Gastroesophageal sphincter (tissue), 4 donors: ENCODE measurements at regions not wholly inside any gene's neighbourhood (a gene's known extent, or its start where the extent isn't known, plus 50 kb on each side); places are given as distances from the start of the nearest gene placed in this dataset.

Source experiments
- ATAC-seq: fragments of 150-250 bp; one replicate; pipeline ENCODE4 v1.9.1; 2016; ENCODE audit warnings: mild to moderate bottlenecking, moderate library complexity
- H3K27ac ChIP-seq, 4 donors: fragments of 200-600 bp; sonication (generic) in 3 of 4; 1 replicate in 3 of 4; 2 replicates in 1 of 4; pipeline ENCODE4 v1.5.1; 2016 to 2019
- H3K27me3 ChIP-seq: fragments of 200-600 bp; sonication (generic); one replicate; pipeline ENCODE4 v1.5.1; 2019
- H3K36me3 ChIP-seq, 2 donors: fragments of 200-600 bp; sonication (generic); one replicate each; pipeline ENCODE4 v1.5.1; 2019; ENCODE audit warnings: control low read depth in 1 of 2
- H3K4me1 ChIP-seq, 3 donors: fragments of 200-600 bp; sonication (generic); 1 replicate in 2 of 3; 2 replicates in 1 of 3; pipeline ENCODE4 v1.5.1; 2016 to 2019; ENCODE audit warnings: control low read depth in 2 of 3
- H3K4me3 ChIP-seq, 2 donors: fragments of 200-600 bp; sonication (generic); one replicate each; pipeline ENCODE4 v1.5.1; 2019; ENCODE audit warnings: mild to moderate bottlenecking in 1 of 2, moderate library complexity in 1 of 2
- H3K9me3 ChIP-seq, 3 donors: fragments of 200-600 bp; sonication (generic); one replicate each; pipeline ENCODE4 v1.5.1; 2017 to 2019; ENCODE audit warnings: control low read depth in 2 of 3
- CTCF ChIP-seq, 4 experiments: fragments of 200-600 bp in 2 of 4; fragments of 450-650 bp in 2 of 4; sonication (generic) in 1 of 4; IDR thresholded peaks; one replicate each; pipeline ENCODE4 v1.5.1; 2017 to 2019; ENCODE audit warnings: antibody characterized with exemption in 4 of 4, mild to moderate bottlenecking in 2 of 4, moderate library complexity in 2 of 4
- EP300 ChIP-seq: sonication (generic); formaldehyde crosslinking; IDR thresholded peaks from one replicate; pipeline ENCODE4 v1.6.1; 2017; ENCODE audit warnings: antibody characterized with exemption, mild to moderate bottlenecking
- POLR2A ChIP-seq, 2 donors: fragments of 450-650 bp; IDR thresholded peaks; one replicate each; pipeline ENCODE4 v1.6.1; 2017; ENCODE audit warnings: antibody characterized with exemption in 2 of 2, mild to moderate bottlenecking in 2 of 2, moderate library complexity in 1 of 2
- POLR2AphosphoS5 ChIP-seq: sonication (generic); formaldehyde crosslinking; IDR thresholded peaks from one replicate; pipeline ENCODE4 v1.6.1; 2017; ENCODE audit warnings: antibody characterized with exemption
- WGBS, 2 donors: methylation state at CpG; one replicate each; pipeline ENCODE4 v1.1.5; 2018; ENCODE audit warnings: low coverage in 1 of 2; 5-methylcytosine and 5-hydroxymethylcytosine counted together

GRCh38 chr2:160683206-160683605, 189.6 kb upstream of the RBMS1 start:
- Histone ChIP-seq H3K4me1 (no peaks in the 10 kb centered on the region), H3K4me3 (no peak overlapping the region), H3K27me3 (no peaks in the 10 kb centered on the region), H3K9me3 (no peaks in the 10 kb centered on the region), H3K27ac (no peak overlapping the region), H3K36me3 (no peaks in the 10 kb centered on the region)
- no peak for ATAC-seq
- TF ChIP-seq POLR2AphosphoS5 = no peak
- TF ChIP-seq EP300 = no peak
- no peak for TF ChIP-seq POLR2A (IDR thresholded peaks at IDR 0.05)
- TF ChIP-seq CTCF (IDR thresholded peaks at IDR 0.05) = no peak
- 70 to 80% methylated on average over 2 to 3 of the region's 3 CpGs for WGBS, 2 donors

- Histone ChIP-seq H3K36me3 (no peaks in the 10 kb centered on the region), H3K27ac (no peak overlapping the region), H3K27me3 (no peaks in the 10 kb centered on the region), H3K4me3 (no peak overlapping the region), H3K9me3 (no peaks in the 10 kb centered on the region), H3K4me1 (no peaks in the 10 kb centered on the region)
- ATAC-seq = no peak
- 59 to 69% methylated on average over 6 to 7 of the region's 7 CpGs for WGBS, 2 donors
- TF ChIP-seq POLR2A (IDR thresholded peaks at IDR 0.05) = no peak
- TF ChIP-seq CTCF (IDR thresholded peaks at IDR 0.05) = no peak
- TF ChIP-seq POLR2AphosphoS5 = no peak
- no peak for TF ChIP-seq EP300
These were observed 194.0 kb upstream of the RBMS1 start for GRCh38 chr2:160687629-160688028.

GRCh38 chr2:160689441-160689840, 195.8 kb upstream of the RBMS1 start:
- no peaks in the 10 kb centered on the region for H3K36me3 ChIP-seq
- H3K4me1 ChIP-seq = no peaks in the 10 kb centered on the region
- ATAC-seq = no peak
- H3K27me3 ChIP-seq = no peaks in the 10 kb centered on the region
- WGBS, 2 donors = 83 to 100% methylated on average over 1 of the region's 1 CpG
- no peaks in the 10 kb centered on the region for H3K9me3 ChIP-seq
- no peak overlapping the region for H3K27ac ChIP-seq
- no peak for TF ChIP-seq POLR2A (IDR thresholded peaks at IDR 0.05)
- no peak for TF ChIP-seq CTCF (IDR thresholded peaks at IDR 0.05)
- no peak for TF ChIP-seq POLR2AphosphoS5
- H3K4me3 ChIP-seq = no peak overlapping the region

- H3K4me1 ChIP-seq = no peaks in the 10 kb centered on the region
- ATAC-seq = no peak
- no peaks in the 10 kb centered on the region for H3K9me3 ChIP-seq
- 100% methylated on average over 1 of the region's 2 CpGs for WGBS, 2 donors
- no peaks in the 10 kb centered on the region for H3K36me3 ChIP-seq
- TF ChIP-seq POLR2AphosphoS5 (no peak), POLR2A (IDR thresholded peaks at IDR 0.05) (no peak), CTCF (IDR thresholded peaks at IDR 0.05) (no peak), EP300 (no peak)
- no peak overlapping the region for H3K4me3 ChIP-seq
- no peaks in the 10 kb centered on the region for H3K27me3 ChIP-seq
- H3K27ac ChIP-seq = no peak overlapping the region
These were observed 200.6 kb upstream of the RBMS1 start for GRCh38 chr2:160694221-160694620.

- Histone ChIP-seq H3K36me3 (no peaks in the 10 kb centered on the region), H3K9me3 (no peaks in the 10 kb centered on the region), H3K27me3 (no peaks in the 10 kb centered on the region), H3K27ac (no peak overlapping the region), H3K4me1 (no peaks in the 10 kb centered on the region), H3K4me3 (no peak overlapping the region)
- no peak for ATAC-seq
- TF ChIP-seq EP300 = no peak
- TF ChIP-seq CTCF (IDR thresholded peaks at IDR 0.05) = no peak
- no peak for TF ChIP-seq POLR2A (IDR thresholded peaks at IDR 0.05)
- TF ChIP-seq POLR2AphosphoS5 = no peak
- WGBS, 2 donors = 75 to 90% methylated on average over 1 of the region's 2 CpGs
These were observed 201.0 kb upstream of the RBMS1 start for GRCh38 chr2:160694631-160695030.
